Tibial nerve (tissue), 4 donors: ENCODE measurements at regions not wholly inside any gene's neighbourhood (a gene's known extent, or its start where the extent isn't known, plus 50 kb on each side); places are given as distances from the start of the nearest gene placed in this dataset.

Source experiments
- DNase-seq, 2 donors: peaks; one replicate each; pipeline ENCODE4 v3.0.0-alpha.2; 2019; ENCODE audit warnings: low spot score in 2 of 2
- H3K27ac ChIP-seq, 4 donors: fragments of 200-600 bp; sonication (generic) in 3 of 4; one replicate each; pipeline ENCODE4 v1.5.1; 2017 to 2019; ENCODE audit warnings: mild to moderate bottlenecking in 1 of 4
- H3K27me3 ChIP-seq, 2 donors: fragments of 200-600 bp; sonication (generic) in 1 of 2; one replicate each; pipeline versions ENCODE4 v1.5.1 to v1.6.0; 2017 to 2019
- H3K36me3 ChIP-seq, 3 donors: fragments of 200-600 bp; sonication (generic); one replicate each; pipeline ENCODE4 v1.5.1; 2018 to 2019
- H3K4me1 ChIP-seq, 4 donors: fragments of 200-600 bp; sonication (generic) in 3 of 4; one replicate each; pipeline ENCODE4 v1.5.1; 2017 to 2019
- H3K4me3 ChIP-seq, 4 donors: fragments of 200-600 bp; sonication (generic) in 3 of 4; one replicate each; pipeline ENCODE4 v1.5.1; 2017 to 2019; ENCODE audit warnings: mild to moderate bottlenecking in 1 of 4, moderate library complexity in 1 of 4
- H3K9me3 ChIP-seq, 4 donors: fragments of 200-600 bp; sonication (generic) in 3 of 4; one replicate each; pipeline ENCODE4 v1.5.1; 2017 to 2019
- CTCF ChIP-seq, 5 experiments: fragments of 200-600 bp in 3 of 5; fragments of 450-650 bp in 2 of 5; sonication (generic) in 3 of 5; IDR thresholded peaks; one replicate each; pipeline ENCODE4 v1.5.1; 2016 to 2019; ENCODE audit warnings: antibody characterized with exemption in 5 of 5, mild to moderate bottlenecking in 3 of 5, moderate library complexity in 2 of 5
- EP300 ChIP-seq, 2 donors: sonication (generic); formaldehyde crosslinking; IDR thresholded peaks; one replicate each; pipeline ENCODE4 v1.6.1; 2017; ENCODE audit warnings: antibody characterized with exemption in 2 of 2, mild to moderate bottlenecking in 1 of 2
- POLR2A ChIP-seq, 2 donors: fragments of 450-650 bp; IDR thresholded peaks; one replicate each; pipeline ENCODE4 v1.6.1; 2017; ENCODE audit warnings: antibody characterized with exemption in 2 of 2, mild to moderate bottlenecking in 2 of 2, moderate library complexity in 2 of 2
- WGBS, 2 donors: methylation state at CpG; one replicate each; pipeline ENCODE4 v1.1.5; 2018; 5-methylcytosine and 5-hydroxymethylcytosine counted together

- no peaks in the 10 kb centered on the region for H3K9me3 ChIP-seq
- no peak for DNase-seq
- H3K27me3 ChIP-seq: no peaks in the 10 kb centered on the region
- WGBS, 2 donors: 49 to 63% methylated on average over 6 to 7 of the region's 7 CpGs
- peak overlapping the region in 1 of 4 donors; percentile 46 for H3K27ac ChIP-seq
- H3K4me3 ChIP-seq: no peak overlapping the region
- TF ChIP-seq POLR2A (IDR thresholded peaks at IDR 0.05) (no peak), EP300 (IDR thresholded peaks at IDR 0.05) (no peak), CTCF (IDR thresholded peaks at IDR 0.05) (no peak)
- H3K36me3 ChIP-seq: no peaks in the 10 kb centered on the region
- H3K4me1 ChIP-seq: peaks cover 0 to 7% (median 0%) of the 10 kb centered on the region in 4 donors
These were observed 155.4 kb upstream of the MAP3K1 start for GRCh38 chr5:56659971-56660370.

GRCh38 chr5:56658972-56659371 lies 156.4 kb upstream of the MAP3K1 start:
- TF ChIP-seq POLR2A (IDR thresholded peaks at IDR 0.05) (no peak), EP300 (IDR thresholded peaks at IDR 0.05) (no peak), CTCF (IDR thresholded peaks at IDR 0.05) (no peak)

GRCh38 chr5:56656846-56657726 lies 158.3 kb upstream of the MAP3K1 start:
- no peaks in the 10 kb centered on the region for H3K9me3 ChIP-seq
- no peaks in the 10 kb centered on the region for H3K27me3 ChIP-seq
- no peaks in the 10 kb centered on the region for H3K36me3 ChIP-seq
- 96% methylated on average over 2 of the region's 2 CpGs for WGBS, 2 donors
- no peak overlapping the region for H3K4me3 ChIP-seq
- no peak overlapping the region for H3K27ac ChIP-seq
- peaks cover 0 to 7% (median 0%) of the 10 kb centered on the region in 4 donors for H3K4me1 ChIP-seq
- no peak for DNase-seq
- no peak for TF ChIP-seq EP300 (IDR thresholded peaks at IDR 0.05)
- no peak for TF ChIP-seq POLR2A (IDR thresholded peaks at IDR 0.05)
- TF ChIP-seq CTCF (IDR thresholded peaks at IDR 0.05): no peak

More at GRCh38 chr5:56658972-56659371, 156.4 kb upstream of the MAP3K1 start:
- Histone ChIP-seq H3K36me3 (no peaks in the 10 kb centered on the region), H3K27me3 (no peaks in the 10 kb centered on the region), H3K9me3 (no peaks in the 10 kb centered on the region), H3K4me3 (no peak overlapping the region), H3K27ac (no peak overlapping the region), H3K4me1 (peaks cover 0 to 7% (median 0%) of the 10 kb centered on the region in 4 donors)
- DNase-seq: no peak
- 85 to 95% methylated on average over 1 of the region's 1 CpG for WGBS, 2 donors

GRCh38 chr5:56651893-56652292 lies 163.5 kb upstream of the MAP3K1 start:
- no peaks in the 10 kb centered on the region for H3K9me3 ChIP-seq
- TF ChIP-seq CTCF (IDR thresholded peaks at IDR 0.05) (no peak), POLR2A (IDR thresholded peaks at IDR 0.05) (no peak), EP300 (IDR thresholded peaks at IDR 0.05) (no peak)

GRCh38 chr5:56650386-56650785 lies 165.0 kb upstream of the MAP3K1 start:
- TF ChIP-seq POLR2A (IDR thresholded peaks at IDR 0.05) (no peak), EP300 (IDR thresholded peaks at IDR 0.05) (no peak), CTCF (IDR thresholded peaks at IDR 0.05) (no peak)
- Histone ChIP-seq H3K4me1 (peaks cover 0 to 10% (median 0%) of the 10 kb centered on the region in 4 donors), H3K27ac (no peak overlapping the region), H3K9me3 (no peaks in the 10 kb centered on the region), H3K36me3 (no peaks in the 10 kb centered on the region), H3K4me3 (no peak overlapping the region), H3K27me3 (no peaks in the 10 kb centered on the region)
- DNase-seq: no peak
- 69 to 76% methylated on average over 4 of the region's 4 CpGs for WGBS, 2 donors

More at GRCh38 chr5:56651893-56652292, 163.5 kb upstream of the MAP3K1 start:
- Histone ChIP-seq H3K4me3 (no peak overlapping the region), H3K4me1 (peaks cover 0 to 10% (median 0%) of the 10 kb centered on the region in 4 donors), H3K27me3 (no peaks in the 10 kb centered on the region), H3K36me3 (no peaks in the 10 kb centered on the region), H3K27ac (no peak overlapping the region)
- no peak for DNase-seq
